GM19238 (cell line): ENCODE measurements at regions not wholly inside any gene's neighbourhood (a gene's known extent, or its start where the extent isn't known, plus 50 kb on each side); places are given as distances from the start of the nearest gene placed in this dataset.
"Not testable (repeated sequence)": the region's sequence is repeated elsewhere in the genome, so short reads cannot be mapped to it uniquely, and the experiment has no call there.

Experiments
- DNase-seq: peaks from one replicate; pipeline ENCODE4 v3.0.0; 2011; ENCODE audit warnings: low spot score; ENCODE audit not compliant: insufficient read length

DNA sequence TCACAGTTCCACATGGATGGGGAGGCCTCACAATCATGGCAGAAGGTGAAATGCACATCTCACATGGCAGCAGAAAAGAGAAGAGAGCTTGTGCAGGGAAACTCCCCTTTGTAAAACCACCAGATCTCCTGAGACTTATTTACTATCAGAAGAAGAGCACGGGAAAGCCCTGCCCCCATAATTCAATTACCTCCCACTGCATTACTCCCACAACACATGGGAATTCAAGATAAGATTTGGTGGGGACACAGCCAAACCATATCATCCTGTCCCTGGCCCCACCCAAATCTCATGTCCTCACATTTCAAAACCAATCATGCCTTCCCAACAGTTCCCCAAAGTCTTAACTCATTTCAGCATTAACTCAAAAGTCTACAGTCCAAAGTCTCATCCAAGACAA lies 90.3 kb upstream of the SLC7A11 start:
- DNase-seq = not testable (repeated sequence)

DNA sequence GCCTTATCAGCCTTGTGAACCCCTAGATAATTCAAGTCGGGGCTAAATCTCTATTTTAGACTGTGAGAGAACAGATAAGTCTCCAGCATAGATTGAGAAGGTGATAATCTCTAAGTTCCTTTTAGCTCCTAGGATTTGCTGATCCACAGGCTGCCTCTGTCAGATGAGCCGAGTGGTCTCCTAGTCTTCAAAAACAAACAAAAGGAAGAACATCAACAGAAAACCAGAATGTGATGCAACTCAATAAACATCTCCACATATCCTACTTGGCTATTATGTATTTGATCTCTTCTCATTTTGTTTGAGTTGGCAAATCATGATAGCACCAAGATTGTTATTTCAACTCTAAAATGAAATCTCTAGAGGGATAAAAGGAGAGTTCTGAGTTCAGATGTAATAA lies 88.4 kb upstream of the SLC7A11 start:
- DNase-seq = no peak

DNA sequence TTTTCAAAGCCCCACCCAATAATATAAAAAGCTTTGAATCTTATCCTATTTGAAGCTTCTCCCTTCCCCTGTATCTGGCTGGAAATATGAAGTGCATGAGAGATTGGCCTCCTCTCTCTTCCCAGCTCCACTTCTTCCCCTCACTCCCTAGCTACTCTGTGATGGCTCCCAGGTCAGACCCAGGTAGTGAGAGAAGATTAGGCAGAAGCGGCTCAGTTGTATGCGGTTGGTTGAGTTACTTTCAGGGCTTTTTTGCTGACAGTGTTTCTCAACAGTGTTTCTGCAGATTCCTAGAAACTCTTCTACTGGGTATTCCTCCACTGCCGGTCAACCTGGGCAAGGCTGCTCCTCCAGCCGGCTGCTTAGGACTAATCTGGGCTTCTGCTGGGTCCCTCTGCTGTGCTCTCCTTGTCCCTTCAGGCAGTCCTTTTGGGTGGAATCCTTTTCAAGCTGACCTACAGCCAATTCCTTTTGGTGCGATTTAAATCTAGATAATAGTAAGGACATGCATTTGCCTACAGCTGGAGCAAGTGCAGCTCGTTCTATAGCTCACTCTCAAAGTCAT lies 87.4 kb upstream of the SLC7A11 start:
- no peak for DNase-seq

DNA sequence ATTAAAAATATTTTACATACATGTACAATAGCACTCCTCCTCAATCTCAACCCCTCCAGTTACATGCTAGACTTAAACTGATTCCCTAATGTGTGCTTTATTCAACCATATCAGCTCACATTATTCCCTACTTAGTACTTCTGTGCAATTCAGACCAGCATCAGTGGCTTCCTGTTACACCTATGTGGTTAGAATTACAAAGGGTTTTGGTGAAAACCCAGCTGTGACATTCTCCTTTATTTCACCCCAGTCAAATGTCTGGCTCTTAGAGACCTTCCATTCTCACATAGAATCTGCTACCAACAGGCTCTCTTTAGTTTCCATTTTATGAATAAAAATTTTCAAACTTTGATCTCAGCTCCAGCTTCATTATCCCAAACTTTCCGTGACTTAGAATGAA lies 85.2 kb upstream of the SLC7A11 start:
- no peak for DNase-seq

DNA sequence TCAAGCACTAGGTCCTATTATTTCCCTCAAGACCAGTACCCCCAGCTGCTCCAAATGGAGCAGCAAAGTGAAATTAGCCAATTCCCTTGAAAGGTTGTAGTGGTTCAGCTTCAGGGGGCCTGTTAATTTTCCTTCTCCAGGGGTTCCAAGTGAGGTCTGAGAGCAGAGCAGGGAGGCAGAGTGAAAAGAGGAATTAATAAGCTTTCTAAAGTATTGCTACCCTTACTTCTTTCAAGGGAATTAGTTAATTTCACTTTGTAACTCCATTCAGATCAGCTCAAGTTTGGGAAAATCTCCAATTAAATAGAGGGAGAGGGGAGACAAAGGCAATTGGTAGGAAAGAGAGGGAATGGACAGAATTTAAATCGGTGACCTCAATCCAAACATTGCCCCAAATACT lies 78.7 kb upstream of the SLC7A11 start:
- DNase-seq = no peak

DNA sequence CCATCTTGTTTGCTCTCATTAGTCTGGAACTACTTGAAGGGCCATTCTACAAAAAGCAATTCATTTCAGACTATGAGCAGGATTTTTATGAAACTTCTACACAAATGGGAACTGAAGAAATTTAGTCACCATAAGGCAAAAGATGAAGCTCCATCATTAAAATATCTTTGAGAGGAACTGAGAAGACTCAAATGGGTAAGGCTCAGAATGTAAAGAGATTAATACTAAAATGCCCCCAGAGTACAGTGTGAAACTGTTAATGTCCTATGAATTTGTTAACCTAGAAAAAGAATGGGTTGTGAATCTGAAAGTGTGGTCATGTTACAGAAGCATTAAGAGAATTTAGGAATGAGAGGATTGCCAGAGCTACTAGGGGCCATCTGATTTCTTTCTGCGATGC lies 77.9 kb upstream of the SLC7A11 start:
- DNase-seq = no peak

DNA sequence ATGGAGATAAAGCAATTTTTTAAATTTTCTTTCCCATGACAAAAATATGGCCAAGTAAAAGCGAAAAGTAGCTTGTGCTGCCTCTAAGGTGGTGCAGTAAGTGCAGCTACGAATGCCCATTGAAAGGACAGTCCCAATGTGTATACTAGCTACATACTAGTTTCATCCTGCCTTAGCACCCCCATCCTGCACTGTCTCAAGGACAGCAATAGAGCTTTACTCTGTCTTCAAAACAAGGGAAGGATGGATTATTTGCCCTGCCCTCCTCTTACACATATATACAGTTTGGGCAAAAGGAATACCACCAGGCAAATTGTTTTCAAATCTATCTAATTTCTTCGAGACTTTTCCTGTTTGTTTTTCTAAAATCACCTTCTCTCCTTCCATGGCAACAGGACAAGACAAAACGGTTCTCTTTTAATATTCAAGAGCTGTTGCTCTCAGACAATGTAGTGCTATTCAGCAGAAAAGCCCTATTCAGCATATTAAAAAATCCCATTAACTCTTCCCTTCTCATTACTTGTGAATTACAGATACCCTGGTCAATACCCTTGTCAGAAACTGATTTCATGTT lies 75.1 kb upstream of the SLC7A11 start:
- DNase-seq = no peak

DNA sequence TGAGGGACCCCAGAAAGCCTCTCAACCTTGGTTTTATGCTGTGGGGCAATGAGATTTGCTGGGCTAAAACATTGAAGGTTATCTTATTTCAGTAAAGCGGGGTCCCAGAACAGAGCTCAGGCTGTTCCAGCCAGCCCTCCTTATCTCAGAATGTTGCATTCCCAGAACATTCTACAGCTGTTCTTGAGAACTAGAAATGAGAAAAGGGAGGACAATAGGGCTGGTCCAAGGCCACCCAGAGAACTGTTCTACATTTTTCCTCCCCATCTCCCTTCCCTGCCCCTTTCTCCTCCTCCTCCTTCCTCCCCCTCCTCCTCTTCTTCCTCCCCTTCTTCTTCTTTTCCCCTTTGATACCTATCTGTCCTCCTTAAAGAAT lies 70.4 kb upstream of the SLC7A11 start:
- no peak for DNase-seq

DNA sequence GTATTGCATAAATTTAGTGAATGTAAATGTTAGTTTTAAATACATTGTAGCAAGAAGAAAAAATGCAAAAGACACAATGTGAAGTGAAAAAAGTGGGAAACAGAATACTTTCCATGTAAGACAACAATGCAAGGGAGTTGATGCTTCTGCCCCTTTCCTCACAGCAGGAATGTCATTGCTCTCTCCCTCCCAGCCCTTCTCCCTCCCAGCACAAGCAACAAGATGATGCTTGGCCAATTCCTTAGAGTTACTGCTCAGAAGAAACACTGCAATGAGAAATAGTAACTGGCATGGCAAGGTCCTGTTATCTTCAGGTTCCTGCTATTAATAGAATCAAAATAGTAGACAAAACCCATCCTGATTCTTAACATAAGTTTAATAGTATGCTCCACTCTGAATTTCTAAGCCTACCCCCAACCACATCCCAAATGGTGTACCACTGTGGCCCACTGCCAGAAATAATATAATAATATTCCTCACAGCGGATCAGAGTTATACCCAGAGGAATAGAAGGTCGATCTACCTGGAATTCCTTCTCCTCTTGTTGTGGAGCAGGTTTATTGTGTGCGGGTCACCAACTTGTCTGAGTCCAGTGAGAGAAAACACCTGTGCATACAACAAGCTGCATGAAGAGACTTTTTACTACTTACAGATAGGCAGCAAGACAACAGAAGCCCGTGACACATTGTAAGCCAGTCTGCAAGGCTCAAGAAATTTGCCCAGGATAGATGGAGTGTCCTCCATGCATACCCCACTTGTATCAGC lies 69.8 kb upstream of the SLC7A11 start:
- no peak for DNase-seq

DNA sequence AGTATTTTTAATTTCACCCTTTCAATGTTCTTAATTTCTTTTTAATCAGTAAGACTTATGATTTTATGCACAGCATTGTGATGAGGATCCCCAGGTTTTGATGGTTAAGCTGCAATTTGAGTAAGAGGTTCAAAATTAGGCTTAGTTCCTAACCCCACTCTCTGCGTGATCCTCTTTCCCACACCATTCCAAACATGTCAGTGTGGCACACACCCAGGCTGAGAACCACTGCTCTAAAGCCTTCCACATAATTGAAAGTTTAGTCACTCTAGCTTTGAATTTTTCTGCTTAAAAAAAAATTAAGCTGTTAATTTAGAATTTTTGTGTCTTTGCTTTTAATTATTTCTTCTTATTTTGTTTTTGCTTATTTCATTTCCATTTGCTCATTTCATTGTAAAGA lies 68.8 kb upstream of the SLC7A11 start:
- DNase-seq = no peak

DNA sequence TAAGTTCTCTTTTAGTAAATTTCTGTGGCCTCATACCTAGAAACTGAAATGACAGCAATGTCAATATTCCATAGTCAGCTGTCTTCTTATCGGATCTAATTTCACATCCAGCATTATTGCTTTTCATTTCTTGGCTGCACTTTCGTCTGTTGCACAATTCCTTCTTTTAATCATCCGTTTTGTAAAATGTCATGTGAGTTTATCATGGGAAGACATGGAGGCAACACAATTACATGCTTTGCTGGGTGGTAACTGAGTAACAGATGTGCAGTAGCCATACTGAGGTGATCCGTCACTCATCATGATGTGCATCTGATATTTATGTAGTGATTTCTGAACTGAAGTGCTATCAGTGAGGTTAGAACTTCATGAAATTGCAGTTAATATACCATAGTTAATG lies 68.3 kb upstream of the SLC7A11 start:
- DNase-seq = no peak

DNA sequence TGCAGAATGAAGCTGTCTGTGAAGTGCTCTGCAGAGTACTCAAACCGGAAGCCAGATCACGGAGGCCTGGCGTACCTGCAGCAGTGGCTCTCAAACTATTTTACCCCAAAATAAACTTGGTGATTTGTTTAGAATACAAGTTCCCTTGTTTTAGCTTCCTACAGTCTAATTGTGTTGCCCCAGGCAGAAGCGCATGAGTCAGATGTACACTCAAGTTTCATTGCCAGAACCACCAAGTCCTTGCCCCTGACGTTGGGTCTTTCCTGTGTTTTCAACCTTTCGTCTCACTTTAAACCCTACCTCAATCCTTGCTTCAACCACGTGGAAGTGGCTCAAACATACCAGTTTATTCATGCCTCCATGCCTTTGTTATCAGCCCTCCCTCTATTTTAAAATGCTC lies 66.2 kb upstream of the SLC7A11 start:
- no peak for DNase-seq

DNA sequence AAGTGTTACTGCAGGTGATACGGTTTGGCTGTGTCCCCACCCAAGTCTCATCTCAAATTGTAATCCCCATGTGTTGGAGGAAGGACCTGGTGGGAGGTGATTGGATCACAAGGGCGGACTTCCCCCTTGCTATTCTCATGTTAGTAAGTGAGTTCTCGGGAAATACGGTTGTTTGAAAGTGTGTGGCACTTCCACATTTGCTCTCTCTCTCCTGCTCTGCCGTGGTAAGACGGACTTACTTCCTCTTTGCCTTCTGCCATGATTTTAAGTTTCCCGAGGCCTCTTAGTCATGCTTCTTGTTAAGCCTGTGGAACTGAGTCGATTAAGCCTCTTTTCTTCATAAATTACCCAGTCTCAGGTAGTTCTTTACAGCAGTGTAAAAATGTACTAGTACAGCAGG lies 65.2 kb upstream of the SLC7A11 start:
- no peak for DNase-seq

DNA sequence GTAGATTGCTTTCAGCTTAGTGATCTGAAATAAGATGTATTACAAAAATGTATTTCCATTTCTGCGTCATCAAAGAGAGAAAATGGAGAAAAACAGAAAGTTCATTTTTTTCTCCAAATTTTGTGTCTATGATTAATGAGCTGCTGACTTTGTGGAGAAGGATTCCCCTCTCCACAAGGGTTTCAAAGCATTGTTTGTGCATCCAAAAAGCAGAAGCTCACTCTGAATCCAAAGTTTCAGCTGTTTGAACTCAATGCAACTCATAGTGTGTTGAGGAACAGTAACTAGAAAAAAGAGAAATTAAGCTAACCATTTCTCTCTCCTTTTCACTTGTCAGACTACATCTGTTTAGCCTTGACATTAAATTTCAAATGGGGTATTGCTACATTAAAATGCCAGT lies 62.9 kb upstream of the SLC7A11 start:
- no peak for DNase-seq

DNA sequence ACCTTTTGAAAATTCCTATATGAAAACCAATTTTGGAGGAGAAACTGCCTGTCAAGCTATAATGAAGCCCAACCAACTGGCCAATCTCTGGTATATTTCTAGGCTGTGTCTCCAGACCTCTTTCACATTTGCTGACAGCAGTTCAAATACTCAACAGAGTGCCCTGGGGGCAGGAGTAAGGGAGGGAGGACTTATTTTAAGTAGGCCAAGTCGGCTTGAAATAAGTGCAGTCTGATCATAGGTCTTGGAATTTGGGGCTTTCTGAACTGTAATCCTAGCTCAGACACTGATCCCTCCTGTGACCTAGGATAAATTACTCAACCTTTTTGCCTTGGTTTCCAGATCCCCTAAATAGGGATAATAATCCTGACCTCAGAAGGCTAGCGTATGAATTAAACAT lies 59.4 kb upstream of the SLC7A11 start:
- no peak for DNase-seq

DNA sequence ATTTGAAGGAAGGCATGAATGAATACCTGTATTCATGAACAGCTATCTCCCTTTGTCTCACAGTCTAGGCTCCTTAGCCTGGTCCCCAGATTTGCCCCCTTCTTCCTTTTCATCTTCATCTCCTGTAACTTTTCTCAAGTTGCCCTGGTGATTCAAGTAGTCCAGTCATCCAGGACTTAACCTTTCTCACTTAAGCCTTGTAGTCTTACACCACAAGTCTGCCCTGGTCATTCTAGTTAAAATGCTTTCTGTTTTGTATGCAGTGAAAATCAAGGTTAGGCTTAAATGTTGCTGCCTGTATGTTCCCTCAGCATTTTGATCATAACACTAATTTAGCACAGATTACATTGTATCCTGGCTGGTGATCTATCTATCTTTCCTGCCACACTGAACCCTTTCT lies 58.5 kb upstream of the SLC7A11 start:
- DNase-seq = no peak

DNA sequence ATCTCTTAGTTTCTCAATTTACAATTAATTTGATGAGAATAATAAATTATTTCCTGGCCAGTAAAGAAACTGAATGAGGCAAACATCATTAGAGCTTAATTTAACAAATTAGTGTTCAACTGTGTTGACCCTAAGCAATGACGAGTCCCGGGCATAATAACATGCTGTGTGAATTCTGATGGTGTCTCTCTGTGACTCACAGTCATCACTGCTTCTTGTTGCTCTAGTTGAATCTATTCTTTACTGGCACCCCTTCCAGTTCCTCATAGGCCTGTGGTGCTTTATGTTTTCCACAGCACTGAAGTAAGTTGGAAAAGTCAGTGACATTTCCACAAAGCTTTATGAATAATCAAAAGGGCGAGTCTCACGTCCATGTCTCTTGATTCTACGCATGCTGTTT lies 57.7 kb upstream of the SLC7A11 start:
- DNase-seq = no peak

DNA sequence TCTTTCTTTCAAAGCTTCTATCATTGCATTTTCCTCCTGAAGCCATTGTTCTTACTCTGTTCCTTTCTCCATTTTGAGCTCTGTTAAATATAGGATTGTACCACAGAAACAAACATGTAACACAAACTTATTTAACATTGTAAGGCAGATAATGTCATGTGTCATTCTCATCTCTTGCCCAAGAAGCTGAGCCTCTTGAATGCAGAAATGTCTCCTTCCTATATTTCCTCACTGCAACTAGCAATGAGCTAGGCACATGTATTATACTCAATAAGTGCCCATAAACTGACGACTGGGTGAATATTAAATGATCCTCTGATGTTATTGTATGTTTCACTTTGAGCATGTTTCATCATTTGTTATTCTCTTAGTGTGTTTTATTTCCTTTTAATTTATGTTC lies 56.7 kb upstream of the SLC7A11 start:
- no peak for DNase-seq

DNA sequence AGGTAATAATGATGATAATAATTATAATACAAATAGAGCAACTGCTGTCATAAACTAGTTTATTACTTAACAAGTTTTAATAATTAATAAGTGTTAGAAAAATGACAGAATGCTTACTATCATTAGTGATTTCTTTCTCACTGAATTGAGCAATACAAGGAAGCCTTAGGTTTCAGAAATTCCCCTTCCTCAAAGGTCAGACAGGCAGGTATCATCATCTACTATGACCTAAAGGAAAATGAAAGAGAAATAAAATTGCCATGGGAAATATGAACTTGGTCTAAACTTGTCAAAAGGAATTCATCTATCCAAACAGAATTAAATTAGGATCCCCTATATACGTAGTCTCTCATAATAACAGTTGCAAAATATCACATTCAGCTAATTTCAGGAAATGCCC lies 56.3 kb upstream of the SLC7A11 start:
- no peak for DNase-seq

DNA sequence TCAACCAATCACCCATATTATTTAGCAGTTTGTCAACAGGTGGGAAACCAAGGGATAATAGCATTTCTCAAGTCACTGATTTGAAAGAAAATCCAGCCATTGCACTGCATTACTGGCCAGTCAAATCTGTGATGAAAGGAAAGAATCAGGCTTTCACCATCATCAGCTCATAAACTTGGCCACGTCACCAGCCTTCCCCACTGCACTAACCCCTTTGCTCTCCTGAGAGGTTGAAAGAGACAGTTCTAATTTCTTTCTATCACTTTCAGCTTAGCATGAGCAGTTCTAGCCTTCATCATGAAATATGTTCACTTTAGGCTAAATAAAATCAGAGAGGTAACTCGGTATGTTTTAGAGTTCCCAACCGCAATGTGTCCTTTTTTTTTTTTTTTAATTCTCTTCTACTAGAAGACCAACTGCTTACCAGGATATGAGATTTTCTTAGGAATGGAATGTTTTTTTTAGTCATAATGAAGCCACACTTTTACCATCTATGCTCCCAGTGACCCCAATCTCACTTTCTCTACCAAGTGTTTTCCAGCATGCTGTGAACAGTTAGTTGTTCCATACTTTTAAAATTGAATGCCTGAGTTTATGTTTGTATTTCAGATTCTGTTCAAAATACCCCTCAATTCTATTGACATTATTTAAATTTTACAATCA lies 55.7 kb upstream of the SLC7A11 start:
- no peak for DNase-seq

DNA sequence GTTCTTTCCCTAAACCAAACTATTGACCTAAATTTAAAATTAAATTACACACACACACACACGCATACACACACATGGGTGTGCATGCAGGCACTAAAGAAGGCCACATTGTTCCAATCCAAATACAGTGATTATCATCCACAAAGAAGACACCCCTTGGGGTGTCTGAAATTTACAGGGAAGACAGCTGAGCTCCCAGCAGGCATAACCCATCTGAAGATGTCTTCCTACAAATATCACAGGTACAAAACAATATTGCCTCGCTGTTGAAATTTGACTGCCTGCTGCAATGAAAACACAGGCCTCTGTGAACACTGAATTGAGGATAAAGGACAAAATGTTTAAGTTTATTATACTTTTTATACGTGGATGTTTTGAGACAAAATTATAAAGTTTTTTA lies 50.2 kb upstream of the SLC7A11 start:
- no peak for DNase-seq
